ENCODE measurements at regions not wholly inside any gene's neighbourhood (a gene's known extent, or its start where the extent isn't known, plus 50 kb on each side); places are given as distances from the start of the nearest gene placed in this dataset.

GRCh38 chr5:27594141-27594540 lies 555.8 kb upstream of the CDH9 start:
- TF ChIP-seq NFIC (IDR thresholded peaks at IDR 0.05) (peak; percentile 36; the same call in 1 of the 2 replicates), RAD21 (IDR thresholded peaks at IDR 0.05; ENCODE audit: low read depth) (no peak)

GRCh38 chr5:27592231-27592630 lies 553.8 kb upstream of the CDH9 start:
- TF ChIP-seq USF1 (IDR thresholded peaks at IDR 0.05) = no peak
- TF ChIP-seq CEBPB (IDR thresholded peaks at IDR 0.05) = no peak
- no peak for TF ChIP-seq CREB1 (IDR thresholded peaks at IDR 0.05; ENCODE audit: low read depth)
- no peak for TF ChIP-seq TEAD4 (IDR thresholded peaks at IDR 0.05)
- no peak for TF ChIP-seq REST (IDR thresholded peaks at IDR 0.05; ENCODE audit: low read depth)

- no peak for TF ChIP-seq MAX (IDR thresholded peaks at IDR 0.05)
- no peak for TF ChIP-seq EGR1 (IDR thresholded peaks at IDR 0.05)
- TF ChIP-seq FOXM1 (IDR thresholded peaks at IDR 0.05; ENCODE audit: borderline replicate concordance, low read depth) = no peak
Observed at GRCh38 chr5:27590503-27590902, 552.1 kb upstream of the CDH9 start.

GRCh38 chr5:27578279-27578678 lies 539.9 kb upstream of the CDH9 start:
- no peak for TF ChIP-seq FOXM1 (IDR thresholded peaks at IDR 0.05; ENCODE audit: borderline replicate concordance, low read depth)

GRCh38 chr5:27571681-27572080 lies 533.3 kb upstream of the CDH9 start:
- TF ChIP-seq CREB1 (IDR thresholded peaks at IDR 0.05; ENCODE audit: low read depth) (no peak), YY1 (IDR thresholded peaks at IDR 0.05; ENCODE audit: low read depth) (no peak), REST (IDR thresholded peaks at IDR 0.05; ENCODE audit: low read depth) (no peak), RAD21 (IDR thresholded peaks at IDR 0.05; ENCODE audit: low read depth) (no peak), ZBTB7A (IDR thresholded peaks at IDR 0.05; ENCODE audit: low read depth) (no peak), TAF1 (IDR thresholded peaks at IDR 0.05; ENCODE audit: low read depth) (no peak), TEAD4 (IDR thresholded peaks at IDR 0.05) (no peak), FOXM1 (IDR thresholded peaks at IDR 0.05; ENCODE audit: borderline replicate concordance, low read depth) (no peak), EP300 (IDR thresholded peaks at IDR 0.05; ENCODE audit: borderline replicate concordance) (no peak), MAX (IDR thresholded peaks at IDR 0.05) (no peak)

GRCh38 chr5:27568811-27569210 lies 530.4 kb upstream of the CDH9 start:
- TF ChIP-seq CEBPB (IDR thresholded peaks at IDR 0.05) = no peak
- TF ChIP-seq CREB1 (IDR thresholded peaks at IDR 0.05; ENCODE audit: low read depth) = no peak
- TF ChIP-seq NFIC (IDR thresholded peaks at IDR 0.05) = no peak
- no peak for TF ChIP-seq REST (IDR thresholded peaks at IDR 0.05; ENCODE audit: low read depth)
- TF ChIP-seq EP300 (IDR thresholded peaks at IDR 0.05; ENCODE audit: borderline replicate concordance) = no peak
- TF ChIP-seq TAF1 (IDR thresholded peaks at IDR 0.05; ENCODE audit: low read depth) = no peak
- TF ChIP-seq EGR1 (IDR thresholded peaks at IDR 0.05) = no peak
- no peak for TF ChIP-seq YY1 (IDR thresholded peaks at IDR 0.05; ENCODE audit: low read depth)
- TF ChIP-seq USF1 (IDR thresholded peaks at IDR 0.05) = no peak

Data from Ishikawa (cell line).